ENCODE measurements at regions not wholly inside any gene's neighbourhood (a gene's known extent, or its start where the extent isn't known, plus 50 kb on each side); places are given as distances from the start of the nearest gene placed in this dataset.

DNA sequence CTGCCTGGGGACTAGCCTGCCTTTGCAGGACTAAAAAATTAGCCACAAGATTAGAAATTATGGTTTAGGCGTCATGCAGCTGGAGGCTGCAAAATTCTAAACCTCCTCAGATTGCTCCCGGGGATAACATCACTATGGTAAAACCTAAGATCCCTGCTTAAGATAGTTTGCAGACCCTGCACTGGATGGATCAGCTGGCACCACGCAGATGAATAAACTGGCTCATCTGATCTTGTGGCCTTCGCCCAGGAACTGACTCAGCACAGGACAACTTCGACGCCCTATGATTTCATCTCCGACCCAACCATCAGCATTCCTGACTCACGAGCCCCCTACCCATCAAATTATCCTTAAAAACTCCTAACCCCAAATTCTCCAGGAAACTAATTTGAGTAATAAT lies 482.4 kb downstream of the SPRY1 start:
- no peak for DNase-seq (ENCODE audit: low spot score)

- DNase-seq (ENCODE audit: low spot score): no peak
Observed at GRCh38 chr4:123880631-123881030, 484.0 kb downstream of the SPRY1 start.

DNA sequence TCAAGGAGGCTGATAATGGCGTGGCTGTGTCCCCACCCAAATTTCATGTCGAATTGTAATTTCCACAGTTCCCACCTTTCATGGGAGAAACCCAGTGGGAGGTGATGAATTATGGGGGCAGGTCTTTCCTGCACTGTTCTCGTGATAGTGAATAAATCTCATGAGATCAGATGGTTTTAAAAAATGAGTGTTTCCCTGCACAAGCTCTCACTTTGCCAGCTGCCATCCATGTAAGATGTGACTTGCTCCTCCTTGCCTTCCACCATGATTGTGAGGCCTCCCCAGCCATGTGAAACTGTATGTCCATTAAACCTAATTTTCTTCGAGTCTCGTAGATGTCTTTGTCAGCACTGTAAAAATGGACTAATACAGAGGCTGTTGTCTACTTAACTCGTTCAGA lies 488.3 kb downstream of the SPRY1 start:
- no peak for DNase-seq (ENCODE audit: low spot score)

DNA sequence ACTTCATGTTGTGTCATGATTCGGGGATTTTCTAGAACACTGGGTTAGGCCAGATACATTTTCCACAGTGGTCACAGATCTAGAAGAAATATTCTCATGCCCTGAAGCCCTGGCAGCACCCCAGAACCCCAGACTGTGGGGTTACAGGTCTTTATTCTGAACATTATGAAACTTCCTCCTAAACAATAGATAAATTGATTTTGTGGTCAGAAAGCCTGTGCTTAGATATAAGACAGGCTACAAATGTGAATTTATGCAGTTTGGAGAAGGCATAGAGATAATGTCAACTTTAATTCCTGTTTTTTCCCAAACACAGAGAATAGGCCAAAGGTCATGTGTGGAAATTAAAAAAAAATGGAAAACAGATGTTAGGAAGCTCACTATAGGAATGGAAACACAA lies 492.9 kb downstream of the SPRY1 start:
- DNase-seq (ENCODE audit: low spot score): no peak

- no peak for DNase-seq (ENCODE audit: low spot score)
Observed at GRCh38 chr4:123890889-123891288, 494.3 kb downstream of the SPRY1 start.

DNA sequence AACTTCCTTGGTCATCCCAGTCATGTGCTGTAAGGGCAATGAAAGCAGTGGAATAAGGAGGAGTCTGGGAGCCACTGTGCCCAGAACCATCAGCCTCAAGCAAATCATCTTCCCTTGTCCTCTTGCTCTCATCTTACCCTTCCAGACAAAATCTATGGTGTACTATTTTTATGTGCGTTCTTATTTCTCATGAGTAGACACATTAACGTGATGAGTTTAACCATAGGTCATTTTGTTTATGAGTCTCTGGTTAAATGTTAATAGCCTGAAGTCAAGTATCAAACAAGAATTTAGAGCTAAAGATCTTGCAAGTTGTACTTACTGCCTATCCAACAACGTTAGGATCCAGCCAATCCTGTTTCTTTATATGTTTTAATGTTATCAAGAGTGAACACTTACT lies 495.3 kb downstream of the SPRY1 start:
- DNase-seq (ENCODE audit: low spot score): no peak

GRCh38 chr4:123892368-123892976 lies 495.9 kb downstream of the SPRY1 start:
- no peak for DNase-seq (ENCODE audit: low spot score)

GRCh38 chr4:123893011-123893981 lies 496.7 kb downstream of the SPRY1 start:
- no peak for DNase-seq (ENCODE audit: low spot score)

DNA sequence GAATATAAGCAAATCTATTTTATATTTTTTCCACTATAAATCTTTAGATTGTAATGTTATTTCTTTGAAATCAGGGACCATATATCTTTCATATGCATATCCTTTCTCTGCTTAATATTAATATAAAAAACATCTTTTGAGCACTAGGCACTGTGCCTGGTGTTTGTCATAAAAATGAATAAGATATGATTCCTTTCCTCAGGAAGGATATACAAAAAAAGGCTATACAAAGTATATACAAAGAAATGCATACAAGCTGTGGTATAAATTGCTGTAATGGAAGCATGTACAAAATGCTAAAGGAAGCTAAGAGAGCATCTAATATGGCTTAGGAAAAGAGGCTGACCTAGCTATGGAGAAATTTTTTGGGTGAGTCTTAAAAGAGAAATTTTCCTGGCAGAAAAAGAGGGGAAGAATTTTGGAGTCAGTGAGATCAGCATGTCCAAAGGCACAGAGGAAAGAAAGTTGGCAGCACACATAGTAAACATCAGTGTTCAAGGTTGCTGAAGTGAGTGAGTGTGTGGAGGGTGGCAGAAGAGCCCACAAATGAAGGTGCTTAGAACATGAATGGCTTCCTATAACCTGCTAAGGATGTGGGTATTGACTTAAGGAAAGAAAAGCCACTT lies 500.0 kb downstream of the SPRY1 start:
- DNase-seq (ENCODE audit: low spot score): no peak

GRCh38 chr4:123898946-123899666 lies 502.5 kb downstream of the SPRY1 start:
- no peak for DNase-seq (ENCODE audit: low spot score)

- no peak for DNase-seq (ENCODE audit: low spot score)
Observed at GRCh38 chr4:123904882-123905281, 508.3 kb downstream of the SPRY1 start.

- DNase-seq (ENCODE audit: low spot score): no peak
Observed at GRCh38 chr4:123913598-123913997, 517.0 kb downstream of the SPRY1 start.

DNA sequence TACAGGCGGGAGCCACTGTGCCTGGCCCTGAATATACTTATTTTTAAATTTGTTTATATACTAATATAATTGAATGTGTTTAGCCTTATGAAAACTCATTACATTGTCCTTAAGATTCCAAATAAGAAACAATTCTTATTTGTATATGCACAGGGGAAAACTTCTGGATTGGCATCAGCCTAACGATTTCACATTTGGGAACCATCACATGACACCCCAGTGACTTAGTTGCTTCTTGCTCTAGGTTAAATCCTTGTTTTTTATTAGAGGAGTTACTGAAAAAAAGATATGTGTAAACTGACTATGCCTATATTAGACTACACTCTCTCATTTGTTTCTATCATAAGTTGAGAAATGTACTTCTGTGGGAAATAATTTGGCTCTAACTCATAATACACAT lies 520.2 kb downstream of the SPRY1 start:
- DNase-seq (ENCODE audit: low spot score): no peak

DNA sequence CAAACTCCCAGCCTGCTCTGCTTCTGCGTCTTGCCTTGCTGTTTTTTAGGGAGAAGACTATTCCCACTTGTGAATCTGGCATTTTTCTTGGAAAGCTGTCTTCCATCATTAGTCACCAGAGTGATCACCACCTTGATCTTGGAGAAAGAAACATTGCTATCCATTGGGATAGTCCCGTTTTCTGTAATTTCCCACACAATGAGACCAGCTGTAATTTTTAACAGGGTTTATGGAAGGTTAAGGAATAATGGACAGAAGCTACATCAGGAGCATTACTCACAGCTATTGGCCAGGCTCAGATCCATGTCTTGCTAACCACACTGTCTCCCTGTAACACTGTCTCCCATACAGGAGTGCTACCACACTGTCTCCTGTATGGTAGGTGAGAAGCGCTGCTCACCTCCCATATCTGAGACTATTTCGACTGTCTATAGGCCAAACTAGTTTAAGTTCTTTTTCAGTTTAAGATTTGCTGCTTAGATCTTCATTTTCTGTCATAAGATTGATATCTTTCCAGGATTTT lies 523.0 kb downstream of the SPRY1 start:
- DNase-seq (ENCODE audit: low spot score): no peak

- DNase-seq (ENCODE audit: low spot score): no peak
Observed at GRCh38 chr4:123921339-123921738, 524.7 kb downstream of the SPRY1 start.

DNA sequence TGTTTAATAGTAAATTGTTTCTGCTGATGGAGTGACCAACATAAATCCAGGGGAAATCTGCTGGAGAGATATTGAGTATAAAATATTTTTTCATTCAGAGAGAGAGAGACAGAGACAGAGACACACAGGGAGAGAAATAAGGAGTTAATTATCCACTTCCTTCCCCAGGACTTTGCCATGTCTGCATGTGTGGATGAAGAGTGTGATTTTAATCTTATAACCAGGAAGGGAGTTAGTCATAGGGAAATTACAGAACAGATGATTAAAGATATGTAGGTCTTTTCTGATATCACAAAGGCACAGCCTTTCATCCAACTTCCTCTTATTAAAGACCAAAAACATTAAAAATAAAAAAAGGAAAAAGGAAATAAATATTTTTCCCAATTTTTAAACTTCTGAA lies 526.3 kb downstream of the SPRY1 start:
- no peak for DNase-seq (ENCODE audit: low spot score)

DNA sequence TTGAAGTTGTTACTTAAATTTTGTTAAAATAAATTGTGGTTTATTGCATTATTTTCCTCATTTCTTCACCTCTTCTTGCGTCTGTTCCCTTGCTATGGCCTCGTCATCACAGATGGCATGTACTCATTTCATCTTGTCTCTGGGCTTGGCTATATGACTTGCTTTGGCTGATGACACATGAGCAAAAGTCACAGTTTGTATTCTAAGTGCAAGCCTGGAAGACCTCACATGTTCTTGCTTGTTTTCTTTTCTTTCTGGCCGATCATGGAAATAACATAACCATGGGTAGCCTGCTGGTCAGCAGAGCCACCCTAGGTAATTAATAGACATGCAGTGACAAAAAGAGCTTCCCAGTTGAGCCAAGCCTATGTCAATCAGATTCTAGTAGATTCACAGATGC lies 527.9 kb downstream of the SPRY1 start:
- DNase-seq (ENCODE audit: low spot score): no peak

GRCh38 chr4:123929565-123929964 lies 533.0 kb downstream of the SPRY1 start:
- no peak for DNase-seq (ENCODE audit: low spot score)

DNA sequence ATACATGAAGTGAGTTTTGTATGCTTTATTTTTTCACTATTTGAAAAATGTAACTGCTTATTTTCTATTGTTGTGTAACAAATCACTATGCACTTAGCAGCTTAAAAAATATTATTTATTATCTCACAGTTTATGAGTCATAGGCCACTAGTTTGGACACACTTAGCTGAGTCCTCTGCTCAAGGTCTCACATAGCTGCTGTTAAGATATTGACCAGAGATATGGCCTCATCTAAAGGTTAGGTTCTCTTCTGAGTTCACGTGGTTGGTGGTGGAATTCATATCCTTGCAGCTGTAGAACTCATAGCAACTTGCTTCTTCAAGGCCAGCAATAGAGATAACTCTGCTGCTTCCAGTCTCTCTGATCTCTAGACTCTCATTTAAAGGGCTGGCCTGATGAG lies 534.4 kb downstream of the SPRY1 start:
- DNase-seq (ENCODE audit: low spot score): no peak

GRCh38 chr4:123934096-123934495 lies 537.5 kb downstream of the SPRY1 start:
- DNase-seq (ENCODE audit: low spot score): no peak

- no peak for DNase-seq (ENCODE audit: low spot score)
Observed at GRCh38 chr4:123936621-123937043, 540.0 kb downstream of the SPRY1 start.

DNA sequence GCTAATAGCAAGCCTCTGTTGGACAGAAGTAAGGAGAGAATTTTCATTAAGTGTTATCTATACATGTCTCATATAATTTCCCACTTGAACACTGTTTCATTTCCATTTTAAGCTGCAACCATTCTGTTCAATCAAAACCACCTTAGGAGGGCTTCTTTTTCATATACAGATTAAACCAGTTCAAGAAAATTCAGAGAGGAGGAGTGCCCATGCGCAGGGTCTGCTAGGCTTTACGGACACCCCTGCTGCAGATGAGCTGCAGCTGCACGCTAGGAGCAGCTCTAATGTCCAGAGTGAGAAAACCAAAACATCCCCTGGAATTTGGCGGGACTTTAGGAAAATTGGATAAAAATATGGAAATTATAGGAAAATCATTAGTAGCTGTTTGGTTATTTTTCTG lies 541.0 kb downstream of the SPRY1 start:
- no peak for DNase-seq (ENCODE audit: low spot score)

Measured in HuH-7.5 (cell line).